IMR-90 (cell line): ENCODE measurements at regions not wholly inside any gene's neighbourhood (a gene's known extent, or its start where the extent isn't known, plus 50 kb on each side); places are given as distances from the start of the nearest gene placed in this dataset.

ENCODE experiments used
- ATAC-seq: fragments of 200-7000 bp; cut with Tn5 transposase; 2 replicates; pipeline ENCODE4 v1.9.1; 2020; ENCODE audit warnings: low read depth, mild to moderate bottlenecking, moderate library complexity
- BruUV-seq: library from RNA; stranded (reverse); fragments of 400-500 nt; replicated peaks from 2 replicates; lab custom pipeline; 2021; lab: Mats Ljungman, UMichigan
- CTCF ChIA-PET: fragments of 300-600 bp; formaldehyde crosslinking; extraction: SDS; loops from one replicate; lab custom pipeline; 2021; ENCODE audit warnings: antibody characterized with exemption; lab: Yijun Ruan, JAX
- POLR2A ChIA-PET: fragments of 300-600 bp; sonication (Branson Sonifier 250); formaldehyde crosslinking; loops from one replicate; lab custom pipeline; 2022; ENCODE audit warnings: antibody characterized with exemption; ENCODE audit not compliant: unreplicated experiment; lab: Charles Lee
- DNase-seq: peaks from one replicate; pipeline ENCODE4 v3.0.0; 2013
- H2AFZ ChIP-seq: replicated peaks from 2 replicates; pipeline ENCODE3; 2013; ENCODE audit warnings: low read length, mild to moderate bottlenecking; ENCODE audit not compliant: poor library complexity
- H2AK5ac ChIP-seq: 2 replicates; pipeline ENCODE4 v1.6.1; 2013; ENCODE audit warnings: low read depth, low read length, inconsistent platforms
- H2AK9ac ChIP-seq: replicated peaks from 2 replicates; pipeline ENCODE3; 2013; ENCODE audit warnings: mild to moderate bottlenecking, low read depth, low read length, moderate library complexity; ENCODE audit not compliant: poor library complexity
- H2BK120ac ChIP-seq: 2 replicates; pipeline ENCODE4 v1.6.1; 2013; ENCODE audit warnings: low read depth, low read length, inconsistent platforms
- H2BK15ac ChIP-seq: 3 replicates; pipeline ENCODE4 v1.6.1; 2013; ENCODE audit warnings: low read depth, low read length, inconsistent platforms
- H2BK20ac ChIP-seq: 2 replicates; pipeline ENCODE4 v1.6.1; 2013; ENCODE audit warnings: low read depth, mild to moderate bottlenecking, inconsistent platforms, low read length, moderate library complexity
- H2BK5ac ChIP-seq: 2 replicates; pipeline ENCODE4 v1.6.1; 2013; ENCODE audit warnings: mild to moderate bottlenecking, low read depth, low read length, inconsistent platforms; ENCODE audit not compliant: poor library complexity, severe bottlenecking
- H3K14ac ChIP-seq: replicated peaks from 2 replicates; pipeline ENCODE4 v1.6.1; 2013; ENCODE audit warnings: low read depth, low read length, inconsistent platforms
- H3K18ac ChIP-seq: 2 replicates; pipeline ENCODE4 v1.6.1; 2013; ENCODE audit warnings: low read depth, low read length, control low read depth
- H3K23ac ChIP-seq: 2 replicates; pipeline ENCODE4 v1.6.1; 2013; ENCODE audit warnings: low read depth, low read length, inconsistent platforms
- H3K27ac ChIP-seq: 2 replicates; pipeline ENCODE4 v1.5.1; 2013; ENCODE audit warnings: mild to moderate bottlenecking, control low read depth, low read length; ENCODE audit not compliant: insufficient read depth
- H3K27me3 ChIP-seq: 2 replicates; pipeline ENCODE4 v1.6.1; 2013; ENCODE audit warnings: low read length; ENCODE audit not compliant: control insufficient read depth, insufficient read depth
- H3K36me3 ChIP-seq: 2 replicates; pipeline ENCODE4 v1.6.1; 2013; ENCODE audit warnings: low read length, mixed read lengths; ENCODE audit not compliant: control insufficient read depth, insufficient read depth
- H3K4ac ChIP-seq: 2 replicates; pipeline ENCODE4 v1.6.1; 2013; ENCODE audit warnings: low read depth, low read length, inconsistent platforms
- H3K4me1 ChIP-seq: 2 replicates; pipeline ENCODE4 v1.6.1; 2013; ENCODE audit warnings: low read length, mixed read lengths; ENCODE audit not compliant: control insufficient read depth, insufficient read depth
- H3K4me2 ChIP-seq: 2 replicates; pipeline ENCODE4 v1.6.1; 2013; ENCODE audit warnings: low read depth, mild to moderate bottlenecking, control low read depth, low read length, moderate library complexity
- H3K4me3 ChIP-seq: 2 replicates; pipeline ENCODE4 v1.5.1; 2013; ENCODE audit warnings: low read depth, mild to moderate bottlenecking, control low read depth, low read length, moderate library complexity; ENCODE audit not compliant: insufficient read depth
- H3K56ac ChIP-seq: 2 replicates; pipeline ENCODE4 v1.6.1; 2013; ENCODE audit warnings: low read length, inconsistent platforms; ENCODE audit not compliant: insufficient read depth; ENCODE audit errors: extremely low read depth
- H3K79me1 ChIP-seq, 2 experiments: 2 replicates each; pipeline ENCODE4 v1.6.1; 2013; ENCODE audit warnings: low read length in 2 of 2, inconsistent platforms in 1 of 2, low read depth in 1 of 2
- H3K9ac ChIP-seq: 2 replicates; pipeline ENCODE4 v1.6.1; 2013; ENCODE audit warnings: low read depth, low read length, control low read depth
- H3K9me1 ChIP-seq: 2 replicates; pipeline ENCODE4 v1.6.1; 2013; ENCODE audit warnings: low read length, inconsistent platforms; ENCODE audit not compliant: insufficient read depth
- H3K9me3 ChIP-seq: 2 replicates; pipeline ENCODE4 v1.6.1; 2013; ENCODE audit warnings: low read length; ENCODE audit not compliant: control insufficient read depth, insufficient read depth
- H4K20me1 ChIP-seq: 2 replicates; pipeline ENCODE4 v1.6.1; 2013; ENCODE audit warnings: low read length, inconsistent platforms; ENCODE audit not compliant: insufficient read depth
- H4K5ac ChIP-seq: 2 replicates; pipeline ENCODE4 v1.6.1; 2013; ENCODE audit warnings: mild to moderate bottlenecking, low read depth, low read length, control low read depth
- H4K8ac ChIP-seq, 2 experiments: 2 replicates each; pipeline ENCODE4 v1.6.1; 2013; ENCODE audit warnings: low read depth in 2 of 2, low read length in 2 of 2, control low read depth in 1 of 2, inconsistent platforms in 1 of 2
- H4K91ac ChIP-seq: 2 replicates; pipeline ENCODE4 v1.6.1; 2013; ENCODE audit warnings: low read depth, low read length, inconsistent platforms; ENCODE audit not compliant: insufficient read depth
- MXI1 ChIP-seq: IDR thresholded peaks from 2 replicates; pipeline ENCODE4 v1.6.1; 2012; ENCODE audit warnings: low read depth, mild to moderate bottlenecking, low read length, moderate library complexity, borderline replicate concordance
- SMC3 ChIP-seq: fragments of 150-350 bp; IDR thresholded peaks from 2 replicates; pipeline ENCODE4 v1.6.1; 2016; ENCODE audit warnings: low read depth, mild to moderate bottlenecking, antibody characterized with exemption, low read length, moderate library complexity
- WGBS, 2 experiments: methylation state at CpG; one replicate each; pipeline versions ENCODE4 v1.1.5 to v1.1.7; 2013; ENCODE audit warnings: missing lambda C conversion rate in 2 of 2; ENCODE audit not compliant: insufficient read length in 1 of 2; ENCODE audit errors: extremely low coverage in 2 of 2; 5-methylcytosine and 5-hydroxymethylcytosine counted together
- dilution Hi-C: fragments of 300-500 bp; cut with HindIII; formaldehyde crosslinking; loops from one replicate; pipeline ENCODE4 v1.14.3; 2018; ENCODE audit warnings: low sequenced_read_pairs; ENCODE audit not compliant: unreplicated experiment
- in situ Hi-C: fragments of 300-500 bp; cut with MboI; formaldehyde crosslinking; loops from 3 replicates; pipeline ENCODE4 v1.14.3; 2019; ENCODE audit warnings: low sequenced_read_pairs, inconsistent platforms, mixed read lengths
- intact Hi-C: fragments of 100-400 bp; cut with micrococcal nuclease; formaldehyde crosslinking; loops from 2 replicates; pipeline ENCODE4 v1.10.0; 2022

GRCh38 chr14:105737504-105738246, 211.3 kb downstream of the TMEM121 start:
- no peaks in the 10 kb centered on the region for H4K20me1 ChIP-seq
- in situ Hi-C loops (no loop called here), intact Hi-C loops (no loop called here)

More at GRCh38 chr14:105737504-105738246, 211.3 kb downstream of the TMEM121 start:
- H2AFZ ChIP-seq, result no peak overlapping the region
- CTCF ChIA-PET, result no interaction called here
- H3K27me3 ChIP-seq, result no peaks in the 10 kb centered on the region
- WGBS, 2 experiments, result 31% methylated on average over 2 of the region's 17 CpGs; no CpG with 5 or more reads in 1 of the 2 experiments
- H3K9ac ChIP-seq, result no peak overlapping the region
- dilution Hi-C loops, result no loop called here
- H3K14ac ChIP-seq, result no peak overlapping the region
- H3K4ac ChIP-seq, result no peak overlapping the region
- H3K18ac ChIP-seq, result no peak overlapping the region
- POLR2A ChIA-PET, result no interaction called here
- no peak for DNase-seq
- H2BK120ac ChIP-seq, result no peak overlapping the region
- peaks cover 26% of the 10 kb centered on the region for H3K9me3 ChIP-seq
- no TSS peak for BruUV-seq
- H4K5ac ChIP-seq, result no peak overlapping the region
- H3K4me2 ChIP-seq, result no peak overlapping the region
- no peaks in the 10 kb centered on the region for H3K4me1 ChIP-seq
- no peak overlapping the region for H4K91ac ChIP-seq
- H2AK5ac ChIP-seq, result no peak overlapping the region
- TF ChIP-seq MXI1, result no peak
- TF ChIP-seq SMC3, result no peak
- no peak overlapping the region for H2BK5ac ChIP-seq
- ATAC-seq, result no peak
- no peak overlapping the region for H3K56ac ChIP-seq
- no peaks in the 10 kb centered on the region for H3K36me3 ChIP-seq
- no peak overlapping the region for H3K4me3 ChIP-seq
- H3K9me1 ChIP-seq, result no peaks in the 10 kb centered on the region
- no peaks in the 10 kb centered on the region for H3K79me1 ChIP-seq
- H3K27ac ChIP-seq, result no peak overlapping the region
- H2BK20ac ChIP-seq, result no peak overlapping the region
- H2BK15ac ChIP-seq, result no peak overlapping the region
- no peak overlapping the region for H4K8ac ChIP-seq
- H3K23ac ChIP-seq, result no peak overlapping the region
- no peak overlapping the region for H2AK9ac ChIP-seq
